T-cell (primary cell): ENCODE measurements at regions not wholly inside any gene's neighbourhood (a gene's known extent, or its start where the extent isn't known, plus 50 kb on each side); places are given as distances from the start of the nearest gene placed in this dataset.

Source experiments
- ATAC-seq, 4 experiments: fragments of 200-7000 bp in 3 of 4; fragments of 150-1000 bp in 1 of 4; cut with Tn5 transposase; replicated peaks in 1 of 4; 1 replicate in 3 of 4; 2 replicates in 1 of 4; pipeline ENCODE4 v1.10.0; 2021; ENCODE audit warnings: moderate library complexity in 3 of 4, mild to moderate bottlenecking in 2 of 4, moderate number of reproducible peaks in 1 of 4
- CTCF ChIA-PET, 2 donors: fragments of 300-600 bp; sonication (Branson Sonifier 250); formaldehyde crosslinking; loops; one replicate each; lab custom pipeline; 2022; ENCODE audit warnings: antibody characterized with exemption in 2 of 2; lab: Charles Lee
- POLR2A ChIA-PET, 2 donors: fragments of 300-600 bp; sonication (Branson Sonifier 250); formaldehyde crosslinking; loops; one replicate each; lab custom pipeline; 2022; ENCODE audit warnings: antibody characterized with exemption in 2 of 2; lab: Charles Lee
- DNase-seq, 35 experiments: peaks; one replicate each; pipeline versions ENCODE4 v3.0.0 to v3.0.0-alpha.2; 2013 to 2023
- H3K27ac ChIP-seq: one replicate; pipeline ENCODE4 v1.5.1; 2013; ENCODE audit warnings: low read length
- H3K27me3 ChIP-seq, 2 experiments: replicated peaks in 1 of 2; 1 replicate in 1 of 2; 2 replicates in 1 of 2; pipeline versions ENCODE4 v1.6.1 to v1.7.0; 2013; ENCODE audit warnings: low read length in 1 of 2, mixed read lengths in 1 of 2; ENCODE audit not compliant: control insufficient read depth in 2 of 2, insufficient read depth in 2 of 2; ENCODE audit errors: extremely low read depth in 1 of 2
- H3K36me3 ChIP-seq, 2 donors: 1 replicate in 1 of 2; 2 replicates in 1 of 2; pipeline versions ENCODE4 v1.6.1 to v1.7.0; 2013; ENCODE audit warnings: low read length in 1 of 2; ENCODE audit not compliant: control insufficient read depth in 2 of 2, insufficient read depth in 1 of 2; ENCODE audit errors: extremely low read depth in 1 of 2
- H3K4me1 ChIP-seq, 2 experiments: 1 replicate in 1 of 2; 2 replicates in 1 of 2; pipeline versions ENCODE4 v1.6.1 to v1.7.0; 2013; ENCODE audit warnings: low read length in 2 of 2, mixed read lengths in 1 of 2; ENCODE audit not compliant: insufficient read depth in 2 of 2, control insufficient read depth in 1 of 2; ENCODE audit errors: extremely low read depth in 1 of 2
- H3K4me3 ChIP-seq, 2 donors: 1 replicate in 1 of 2; 2 replicates in 1 of 2; pipeline versions ENCODE4 v1.5.1 to v1.7.0; 2013; ENCODE audit warnings: mild to moderate bottlenecking in 2 of 2, low read length in 1 of 2, moderate library complexity in 1 of 2; ENCODE audit not compliant: control insufficient read depth in 1 of 2; ENCODE audit errors: extremely low read depth in 1 of 2
- H3K9me3 ChIP-seq: 2 replicates; pipeline ENCODE4 v1.7.0; 2013
- H3K27ac Mint-ChIP-seq, 2 donors: one replicate each; pipeline ENCODE4 v1.8.0; 2020 to 2021; ENCODE audit warnings: mild to moderate bottlenecking in 2 of 2, mixed read lengths in 2 of 2
- H3K27me3 Mint-ChIP-seq, 2 donors: one replicate each; pipeline ENCODE4 v1.8.0; 2021 to 2022; ENCODE audit warnings: mixed read lengths in 2 of 2
- H3K36me3 Mint-ChIP-seq: one replicate; pipeline ENCODE4 v1.8.0; 2021; ENCODE audit warnings: mixed read lengths
- H3K4me1 Mint-ChIP-seq, 3 donors: one replicate each; pipeline ENCODE4 v1.8.0; 2020 to 2022; ENCODE audit warnings: mixed read lengths in 3 of 3, mild to moderate bottlenecking in 1 of 3
- H3K4me3 Mint-ChIP-seq, 3 donors: one replicate each; pipeline ENCODE4 v1.8.0; 2020 to 2022; ENCODE audit warnings: mild to moderate bottlenecking in 3 of 3, mixed read lengths in 3 of 3, moderate library complexity in 3 of 3
- H3K9me3 Mint-ChIP-seq, 3 donors: one replicate each; pipeline ENCODE4 v1.8.0; 2020 to 2022; ENCODE audit warnings: mixed read lengths in 3 of 3
- WGBS: methylation state at CpG from one replicate; pipeline ENCODE4 v1.1.5; 2013; ENCODE audit warnings: missing lambda C conversion rate; ENCODE audit not compliant: insufficient coverage; 5-methylcytosine and 5-hydroxymethylcytosine counted together

- ChIA-PET CTCF (interaction anchor here in 1 of 2 donors (0.6 kb wide), 1 partner anchor 741 kb away, joined by 5 read pairs; no protein-coding TSS in a partner anchor), POLR2A (no interaction called here)
- no peaks in the 10 kb centered on the region for H3K36me3 ChIP-seq
- peaks cover 0 to 3% of the 10 kb centered on the region in 2 experiments for H3K27me3 ChIP-seq
- 98% methylated on average over 9 of the region's 14 CpGs for WGBS
- no peaks in the 10 kb centered on the region for H3K9me3 Mint-ChIP-seq
- H3K9me3 ChIP-seq: no peaks in the 10 kb centered on the region
- H3K27me3 Mint-ChIP-seq: no peaks in the 10 kb centered on the region
- H3K36me3 Mint-ChIP-seq: no peaks in the 10 kb centered on the region
- no peak overlapping the region for H3K27ac Mint-ChIP-seq
- ATAC-seq (no peak), DNase-seq (no peak)
- H3K4me1 Mint-ChIP-seq: no peaks in the 10 kb centered on the region
- no peak overlapping the region for H3K4me3 Mint-ChIP-seq
- no peak overlapping the region for H3K27ac ChIP-seq
- H3K4me3 ChIP-seq: no peak overlapping the region
- no peaks in the 10 kb centered on the region for H3K4me1 ChIP-seq
Measured at GRCh38 chr2:16071039-16071864, 130.9 kb downstream of the MYCN start.

GRCh38 chr2:16070648-16070971, 130.3 kb downstream of the MYCN start:
- Mint-ChIP-seq H3K27ac (no peak overlapping the region), H3K36me3 (no peaks in the 10 kb centered on the region)

GRCh38 chr2:16069933-16070647, 129.7 kb downstream of the MYCN start:
- Mint-ChIP-seq H3K27me3 (no peaks in the 10 kb centered on the region), H3K9me3 (no peaks in the 10 kb centered on the region), H3K4me1 (no peaks in the 10 kb centered on the region), H3K36me3 (no peaks in the 10 kb centered on the region), H3K27ac (no peak overlapping the region), H3K4me3 (no peak overlapping the region)
- no peak overlapping the region for H3K4me3 ChIP-seq
- H3K9me3 ChIP-seq: no peaks in the 10 kb centered on the region
- 83% methylated on average over 15 of the region's 19 CpGs for WGBS
- H3K4me1 ChIP-seq: no peaks in the 10 kb centered on the region
- DNase-seq: no peak
- H3K27ac ChIP-seq: no peak overlapping the region
- H3K36me3 ChIP-seq: no peaks in the 10 kb centered on the region
- CTCF ChIA-PET: no interaction called here
- peaks cover 0 to 3% of the 10 kb centered on the region in 2 experiments for H3K27me3 ChIP-seq
- POLR2A ChIA-PET: no interaction called here
- no peak for ATAC-seq

More at GRCh38 chr2:16070648-16070971, 130.3 kb downstream of the MYCN start:
- H3K27me3 Mint-ChIP-seq: no peaks in the 10 kb centered on the region
- H3K9me3 Mint-ChIP-seq: no peaks in the 10 kb centered on the region
- CTCF ChIA-PET: interaction anchor here in 1 of 2 donors (0.6 kb wide), 1 partner anchor 741 kb away, joined by 5 read pairs; no protein-coding TSS in a partner anchor
- Histone ChIP-seq H3K9me3 (no peaks in the 10 kb centered on the region), H3K36me3 (no peaks in the 10 kb centered on the region), H3K27ac (no peak overlapping the region), H3K4me1 (no peaks in the 10 kb centered on the region), H3K4me3 (no peak overlapping the region), H3K27me3 (peaks cover 0 to 3% of the 10 kb centered on the region in 2 experiments)
- ATAC-seq (no peak), DNase-seq (no peak)
- POLR2A ChIA-PET: no interaction called here
- no peaks in the 10 kb centered on the region for H3K4me1 Mint-ChIP-seq
- no peak overlapping the region for H3K4me3 Mint-ChIP-seq
- WGBS: 86% methylated on average over 6 of the region's 6 CpGs

- Histone ChIP-seq H3K9me3 (no peaks in the 10 kb centered on the region), H3K27me3 (peaks cover 0 to 3% of the 10 kb centered on the region in 2 experiments), H3K4me1 (no peaks in the 10 kb centered on the region), H3K4me3 (no peak overlapping the region), H3K36me3 (no peaks in the 10 kb centered on the region), H3K27ac (no peak overlapping the region)
- ATAC-seq (no peak), DNase-seq (no peak)
- H3K9me3 Mint-ChIP-seq: peaks cover 0 to 4% (median 0%) of the 10 kb centered on the region in 3 donors
- WGBS: 83% methylated on average over 4 of the region's 8 CpGs
- no peak overlapping the region for H3K4me3 Mint-ChIP-seq
- no peaks in the 10 kb centered on the region for H3K27me3 Mint-ChIP-seq
- H3K4me1 Mint-ChIP-seq: no peaks in the 10 kb centered on the region
- no peaks in the 10 kb centered on the region for H3K36me3 Mint-ChIP-seq
- no peak overlapping the region for H3K27ac Mint-ChIP-seq
- ChIA-PET POLR2A (no interaction called here), CTCF (no interaction called here)
Measured at GRCh38 chr2:16069663-16069932, 129.2 kb downstream of the MYCN start.

- no peak overlapping the region for H3K4me3 Mint-ChIP-seq
- Histone ChIP-seq H3K27ac (no peak overlapping the region), H3K4me1 (no peaks in the 10 kb centered on the region), H3K9me3 (no peaks in the 10 kb centered on the region), H3K4me3 (no peak overlapping the region), H3K27me3 (no peaks in the 10 kb centered on the region), H3K36me3 (no peaks in the 10 kb centered on the region)
- ATAC-seq (no peak), DNase-seq (no peak)
- WGBS: no CpG with 5 or more reads among the region's 3 CpGs
- no peaks in the 10 kb centered on the region for H3K27me3 Mint-ChIP-seq
- peaks cover 5 to 13% (median 6%) of the 10 kb centered on the region in 3 donors for H3K9me3 Mint-ChIP-seq
- H3K27ac Mint-ChIP-seq: no peak overlapping the region
- ChIA-PET POLR2A (no interaction called here), CTCF (no interaction called here)
- no peaks in the 10 kb centered on the region for H3K4me1 Mint-ChIP-seq
- H3K36me3 Mint-ChIP-seq: no peaks in the 10 kb centered on the region
Measured at GRCh38 chr2:16068552-16068940, 128.2 kb downstream of the MYCN start.

GRCh38 chr2:16067866-16068551, 127.7 kb downstream of the MYCN start:
- Mint-ChIP-seq H3K27me3 (no peaks in the 10 kb centered on the region), H3K36me3 (no peaks in the 10 kb centered on the region), H3K9me3 (peaks cover 5 to 13% (median 6%) of the 10 kb centered on the region in 3 donors), H3K4me3 (no peak overlapping the region), H3K27ac (no peak overlapping the region), H3K4me1 (no peaks in the 10 kb centered on the region)
- no peaks in the 10 kb centered on the region for H3K4me1 ChIP-seq
- ChIA-PET CTCF (no interaction called here), POLR2A (no interaction called here)
- ATAC-seq (no peak), DNase-seq (no peak)
- no peaks in the 10 kb centered on the region for H3K27me3 ChIP-seq
- no peaks in the 10 kb centered on the region for H3K9me3 ChIP-seq
- H3K27ac ChIP-seq: no peak overlapping the region
- 80% methylated on average over 6 of the region's 11 CpGs for WGBS
- no peaks in the 10 kb centered on the region for H3K36me3 ChIP-seq
- no peak overlapping the region for H3K4me3 ChIP-seq
